ENCODE measurements at regions not wholly inside any gene's neighbourhood (a gene's known extent, or its start where the extent isn't known, plus 50 kb on each side); places are given as distances from the start of the nearest gene placed in this dataset.

DNA sequence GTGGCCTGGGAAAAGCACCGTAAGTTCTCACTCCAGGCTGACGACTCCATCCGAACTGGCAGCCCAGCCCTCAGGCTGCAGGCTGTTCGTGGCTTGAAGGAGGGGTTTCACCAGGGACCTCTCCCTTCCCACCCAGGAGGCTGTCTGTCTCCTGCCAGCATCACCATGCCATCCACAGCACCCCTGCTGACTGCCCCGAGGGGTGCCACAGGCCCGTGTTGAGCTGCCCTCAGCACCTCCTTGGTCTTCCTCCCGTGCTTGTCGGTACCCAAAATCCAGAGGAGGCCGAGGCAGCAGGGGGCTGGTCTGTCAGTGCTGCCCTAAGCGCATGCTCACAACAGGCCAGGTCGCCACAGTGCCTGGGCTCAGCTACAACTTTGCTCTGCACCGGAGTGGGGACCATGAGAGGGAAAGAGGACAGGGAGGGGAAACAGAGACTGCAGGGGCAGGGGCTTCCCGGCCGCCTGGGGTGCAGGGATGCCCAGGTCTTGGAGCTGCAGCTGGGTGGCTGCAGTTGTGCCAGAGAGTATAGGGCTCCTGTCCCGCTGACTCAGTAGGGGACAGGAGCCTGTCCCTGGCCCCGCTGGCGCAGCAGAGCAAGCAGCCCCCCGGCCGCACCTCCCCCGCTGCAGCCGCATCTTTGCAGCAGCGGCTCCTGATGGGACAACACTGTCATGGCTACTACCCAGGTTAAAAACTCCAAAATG, 963.7 kb upstream of the CRIM1 start:
- no peak for TF ChIP-seq POLR2A (IDR thresholded peaks at IDR 0.05)
- TF ChIP-seq, protein P1, sequence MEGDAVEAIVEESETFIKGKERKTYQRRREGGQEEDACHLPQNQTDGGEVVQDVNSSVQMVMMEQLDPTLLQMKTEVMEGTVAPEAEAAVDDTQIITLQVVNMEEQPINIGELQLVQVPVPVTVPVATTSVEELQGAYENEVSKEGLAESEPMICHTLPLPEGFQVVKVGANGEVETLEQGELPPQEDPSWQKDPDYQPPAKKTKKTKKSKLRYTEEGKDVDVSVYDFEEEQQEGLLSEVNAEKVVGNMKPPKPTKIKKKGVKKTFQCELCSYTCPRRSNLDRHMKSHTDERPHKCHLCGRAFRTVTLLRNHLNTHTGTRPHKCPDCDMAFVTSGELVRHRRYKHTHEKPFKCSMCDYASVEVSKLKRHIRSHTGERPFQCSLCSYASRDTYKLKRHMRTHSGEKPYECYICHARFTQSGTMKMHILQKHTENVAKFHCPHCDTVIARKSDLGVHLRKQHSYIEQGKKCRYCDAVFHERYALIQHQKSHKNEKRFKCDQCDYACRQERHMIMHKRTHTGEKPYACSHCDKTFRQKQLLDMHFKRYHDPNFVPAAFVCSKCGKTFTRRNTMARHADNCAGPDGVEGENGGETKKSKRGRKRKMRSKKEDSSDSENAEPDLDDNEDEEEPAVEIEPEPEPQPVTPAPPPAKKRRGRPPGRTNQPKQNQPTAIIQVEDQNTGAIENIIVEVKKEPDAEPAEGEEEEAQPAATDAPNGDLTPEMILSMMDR (IDR thresholded peaks at IDR 0.05): no peak
- intact Hi-C loops (cut with DNase I): no loop called here
- no peak for ATAC-seq
- no peaks in the 10 kb centered on the region for H3K4me1 ChIP-seq
- H3K27me3 ChIP-seq: no peaks in the 10 kb centered on the region
- 83 to 84% methylated on average over 9 to 21 of the region's 22 CpGs for WGBS, 2 donors
- H3K27ac ChIP-seq: no peak overlapping the region
- no peak for DNase-seq
- H3K9me3 ChIP-seq: no peaks in the 10 kb centered on the region
- no peaks in the 10 kb centered on the region for H3K36me3 ChIP-seq (replicated peaks in 1 of 2; ENCODE audit: insufficient read depth in 1 of 2, low read depth in 2 of 2)
- H3K4me3 ChIP-seq: no peak overlapping the region

DNA sequence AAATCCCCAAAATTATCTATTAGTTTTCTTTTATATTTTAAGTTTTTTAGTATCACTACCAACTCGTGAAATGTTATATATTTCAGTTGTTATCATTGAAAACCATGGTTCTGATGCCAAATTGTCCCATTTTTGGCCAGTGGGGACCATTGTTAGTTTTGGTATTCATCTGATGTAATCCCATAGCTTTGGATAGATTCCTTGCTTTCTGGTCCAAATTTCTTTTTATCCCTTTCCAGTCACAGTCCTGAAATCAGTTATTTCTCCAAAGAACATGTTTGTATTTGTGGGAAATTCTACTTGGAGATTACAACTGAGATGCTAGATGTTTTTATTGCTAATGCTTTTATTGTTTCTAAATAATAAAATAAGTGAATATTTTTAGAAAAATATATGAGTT, 976.8 kb upstream of the CRIM1 start:
- 38 to 53% methylated on average over 1 of the region's 1 CpG for WGBS, 2 donors
- TF ChIP-seq POLR2A (IDR thresholded peaks at IDR 0.05): no peak
- TF ChIP-seq, protein P1 (IDR thresholded peaks at IDR 0.05): no peak
- H3K36me3 ChIP-seq (replicated peaks in 1 of 2; ENCODE audit: insufficient read depth in 1 of 2, low read depth in 2 of 2): no peaks in the 10 kb centered on the region
- H3K9me3 ChIP-seq: no peaks in the 10 kb centered on the region
- intact Hi-C loops (cut with DNase I): no loop called here
- ATAC-seq (no peak), DNase-seq (no peak)
- H3K27me3 ChIP-seq: no peaks in the 10 kb centered on the region
- no peak overlapping the region for H3K4me3 ChIP-seq
- H3K27ac ChIP-seq: no peak overlapping the region
- no peaks in the 10 kb centered on the region for H3K4me1 ChIP-seq

DNA sequence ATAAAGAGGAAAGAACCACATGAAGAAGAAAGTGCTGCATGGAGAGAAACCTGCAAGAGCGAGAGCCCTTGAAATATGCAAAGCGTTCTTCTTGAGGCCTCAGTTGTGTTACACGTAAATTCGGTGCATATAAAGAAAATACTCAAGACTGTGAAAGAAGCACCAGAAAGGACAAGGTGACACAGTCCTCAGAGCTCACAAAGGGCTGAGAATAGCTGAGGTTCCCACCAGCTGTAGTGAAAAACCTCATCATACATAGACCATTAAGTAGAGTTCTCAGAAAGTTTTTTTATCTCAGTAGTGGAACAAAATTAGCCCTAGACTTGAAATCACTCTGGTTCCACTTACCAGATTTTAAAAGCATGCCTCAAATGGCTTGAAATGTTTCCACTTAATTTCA, 980.7 kb upstream of the CRIM1 start:
- no peak for ATAC-seq

DNA sequence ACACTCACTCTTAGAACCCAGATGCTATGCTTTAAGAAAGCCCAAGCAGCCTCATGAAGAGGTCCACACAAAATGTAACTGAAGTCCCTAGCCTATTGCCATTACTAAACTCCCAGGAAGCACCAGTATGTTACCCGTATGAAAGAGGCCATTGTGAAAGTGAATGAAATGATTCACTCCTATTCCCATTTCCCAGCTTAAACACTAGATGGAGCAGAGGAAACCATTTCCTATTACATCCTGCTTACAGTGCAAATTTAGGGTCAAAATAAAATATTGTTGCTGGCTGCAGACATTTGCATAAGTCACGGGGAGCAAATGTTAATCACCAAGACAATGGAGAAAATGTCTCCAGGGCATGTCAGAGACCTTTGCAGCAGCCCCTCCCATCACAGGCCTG, 989.7 kb upstream of the CRIM1 start:
- Histone ChIP-seq H3K9me3 (no peaks in the 10 kb centered on the region), H3K27me3 (no peaks in the 10 kb centered on the region), H3K4me3 (no peak overlapping the region), H3K27ac (no peak overlapping the region), H3K36me3 (replicated peaks in 1 of 2; ENCODE audit: insufficient read depth in 1 of 2, low read depth in 2 of 2) (no peaks in the 10 kb centered on the region), H3K4me1 (no peaks in the 10 kb centered on the region)
- ATAC-seq (no peak), DNase-seq (no peak)
- 28 to 56% methylated on average over 2 of the region's 2 CpGs for WGBS, 2 donors
- no peak for TF ChIP-seq POLR2A (IDR thresholded peaks at IDR 0.05)
- TF ChIP-seq, protein P1 (IDR thresholded peaks at IDR 0.05): no peak
- intact Hi-C loops (cut with DNase I): no loop called here

More for the DNA sequence above, 980.7 kb upstream of the CRIM1 start:
- Histone ChIP-seq H3K9me3 (no peaks in the 10 kb centered on the region), H3K4me3 (no peak overlapping the region), H3K27me3 (no peaks in the 10 kb centered on the region), H3K27ac (no peak overlapping the region), H3K4me1 (no peaks in the 10 kb centered on the region), H3K36me3 (replicated peaks in 1 of 2; ENCODE audit: insufficient read depth in 1 of 2, low read depth in 2 of 2) (no peaks in the 10 kb centered on the region)
- WGBS, 2 donors: 71 to 89% methylated on average over 4 of the region's 4 CpGs
- TF ChIP-seq POLR2A (IDR thresholded peaks at IDR 0.05): no peak
- TF ChIP-seq, protein P1 (IDR thresholded peaks at IDR 0.05): no peak
- DNase-seq: no peak
- intact Hi-C loops (cut with DNase I): no loop called here

DNA sequence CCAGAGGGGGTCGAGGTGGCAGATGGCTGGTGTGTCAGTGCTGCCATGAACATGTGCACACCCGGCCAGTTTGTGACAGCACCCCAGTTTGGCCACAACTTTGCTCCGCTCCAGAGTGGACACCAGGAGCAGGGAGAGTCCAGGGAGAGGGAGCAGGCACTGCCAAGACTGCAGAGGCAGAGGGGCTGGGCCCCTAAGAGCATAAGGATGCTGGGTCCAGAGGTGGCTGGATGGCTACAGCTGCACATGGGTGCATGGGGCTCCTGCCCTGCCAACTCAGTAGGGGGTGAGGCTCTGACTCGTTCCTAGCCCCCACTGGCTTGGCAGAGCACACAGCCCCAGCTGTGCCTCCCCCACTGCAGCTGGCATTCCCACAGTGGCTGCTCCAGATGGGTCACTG, 999.2 kb upstream of the CRIM1 start:
- Histone ChIP-seq H3K4me1 (no peaks in the 10 kb centered on the region), H3K36me3 (replicated peaks in 1 of 2; ENCODE audit: insufficient read depth in 1 of 2, low read depth in 2 of 2) (no peaks in the 10 kb centered on the region), H3K9me3 (peaks cover 0 to 9% (median 0%) of the 10 kb centered on the region in 3 donors), H3K27ac (no peak overlapping the region), H3K4me3 (no peak overlapping the region), H3K27me3 (no peaks in the 10 kb centered on the region)
- ATAC-seq (no peak), DNase-seq (no peak)
- WGBS, 2 donors: 40 to 60% methylated on average over 1 to 4 of the region's 4 CpGs
- intact Hi-C loops (cut with DNase I): no loop called here
- TF ChIP-seq POLR2A (IDR thresholded peaks at IDR 0.05): no peak
- TF ChIP-seq, protein P1 (IDR thresholded peaks at IDR 0.05): no peak
